Stimulated activated CD4-positive, alpha-beta T cell treated with anti-CD3 and anti-CD28 coated beads, Interleukin-4, amount 100 ng/mL, for 48 hours (primary cell): ENCODE measurements at regions not wholly inside any gene's neighbourhood (a gene's known extent, or its start where the extent isn't known, plus 50 kb on each side); places are given as distances from the start of the nearest gene placed in this dataset.
A peak's percentile ranks its signal among the peaks of the same experiment; 100 is the strongest.

Source experiments
- DNase-seq, 2 donors: peaks; one replicate each; pipeline ENCODE4 v3.0.0-alpha.2; 2020; ENCODE audit warnings: low read depth in 2 of 2

DNA sequence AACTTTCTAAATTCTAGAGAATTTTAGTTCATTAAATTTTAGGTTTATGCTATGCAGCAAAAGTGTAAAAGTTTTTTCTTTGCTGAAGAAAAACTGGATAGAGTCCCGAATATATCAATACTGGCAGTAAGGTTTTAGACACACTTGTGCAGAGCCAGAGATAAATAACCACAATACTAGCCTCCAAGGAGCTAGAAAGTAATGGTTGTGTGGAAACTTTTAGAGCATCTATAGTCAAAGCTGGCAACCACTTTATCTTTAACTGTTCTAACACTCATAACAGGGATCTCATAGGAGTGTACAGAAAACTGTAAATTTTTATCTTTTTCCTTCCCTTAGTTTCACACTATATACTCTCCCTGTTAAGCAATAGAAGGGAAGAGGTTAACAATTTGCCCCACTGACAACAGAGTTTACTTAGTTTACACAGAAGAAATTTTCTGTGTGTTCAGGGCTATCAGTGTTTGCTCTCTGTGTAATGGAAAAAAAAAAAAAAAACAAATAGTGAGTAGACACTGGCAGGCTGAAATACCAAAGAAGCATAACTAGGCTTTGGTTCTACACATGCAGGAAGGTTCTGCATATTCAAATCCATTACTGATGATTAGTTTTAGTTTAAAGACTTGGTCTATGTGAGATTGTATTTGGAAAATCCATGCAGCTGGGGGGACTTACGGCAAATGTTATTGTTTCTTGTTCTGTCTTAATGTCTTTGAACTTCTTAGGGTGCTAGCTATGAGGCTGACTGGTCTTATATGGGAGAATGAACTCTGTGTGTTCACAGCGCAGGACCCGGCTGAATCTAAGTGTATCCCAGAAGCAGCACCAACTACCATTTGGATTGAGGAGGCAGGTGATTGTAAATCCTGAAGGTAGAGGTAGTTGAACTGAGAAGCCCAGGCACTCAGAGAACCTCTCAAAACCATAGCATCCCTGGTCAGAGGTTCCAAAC is 187.6 kb downstream of the PCSK1 start:
- DNase-seq = no peak

DNA sequence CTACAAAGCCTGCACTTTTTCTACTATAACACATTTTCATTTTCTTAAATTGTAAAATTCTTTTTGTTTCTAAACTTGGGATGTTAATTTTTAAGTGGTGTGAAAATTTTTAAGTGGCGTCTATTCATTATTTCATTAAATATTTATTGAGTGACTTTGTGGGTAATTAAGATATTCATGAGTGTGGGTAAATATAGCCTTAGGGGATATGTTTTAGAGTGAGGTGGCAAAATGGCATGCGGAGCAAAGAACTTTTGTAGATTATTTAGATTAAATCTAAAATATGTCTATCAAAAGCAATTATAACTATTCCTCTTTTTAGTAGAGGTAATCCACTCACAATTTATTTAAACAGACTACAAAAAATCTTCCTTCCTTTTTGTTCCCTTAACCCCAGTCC is 188.4 kb downstream of the PCSK1 start:
- DNase-seq = no peak

DNA sequence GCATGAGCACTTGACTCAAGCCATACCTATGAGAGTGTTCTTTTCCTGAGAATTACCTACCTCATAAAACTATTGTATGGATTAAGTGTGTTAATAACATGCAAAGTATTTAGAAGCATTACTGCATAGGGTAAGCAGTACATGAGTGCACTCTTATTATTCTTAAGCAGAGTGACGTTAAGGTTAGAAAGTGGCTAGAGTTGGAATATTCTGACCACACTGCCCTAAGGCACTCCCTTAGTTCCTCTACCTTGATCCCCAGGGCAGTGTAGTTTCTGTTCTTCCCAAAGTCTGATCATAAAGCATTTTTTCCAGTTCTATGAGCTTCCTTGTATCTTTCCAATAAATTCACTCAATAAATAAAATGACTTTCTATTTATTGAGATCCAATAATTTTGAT is 189.2 kb downstream of the PCSK1 start:
- DNase-seq = no peak

DNA sequence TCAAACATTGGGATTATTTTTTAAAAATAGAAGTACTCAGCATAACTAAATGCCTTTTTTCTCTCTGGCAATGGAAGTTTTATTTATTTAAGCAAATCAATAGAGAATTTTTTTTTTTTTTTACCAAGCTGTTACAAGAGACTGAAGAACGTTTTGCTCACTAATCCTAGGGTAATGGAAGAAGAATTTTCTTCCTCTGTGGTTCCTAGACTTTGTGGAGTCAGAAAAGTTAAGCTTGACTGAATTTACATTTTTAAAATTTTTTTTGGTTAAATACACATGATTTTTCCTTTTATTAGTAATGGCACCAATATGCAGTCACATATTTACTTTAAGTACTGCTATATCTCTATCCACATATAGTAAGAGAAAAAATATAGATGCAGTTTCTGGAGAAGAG is 189.8 kb downstream of the PCSK1 start:
- DNase-seq = no peak

DNA sequence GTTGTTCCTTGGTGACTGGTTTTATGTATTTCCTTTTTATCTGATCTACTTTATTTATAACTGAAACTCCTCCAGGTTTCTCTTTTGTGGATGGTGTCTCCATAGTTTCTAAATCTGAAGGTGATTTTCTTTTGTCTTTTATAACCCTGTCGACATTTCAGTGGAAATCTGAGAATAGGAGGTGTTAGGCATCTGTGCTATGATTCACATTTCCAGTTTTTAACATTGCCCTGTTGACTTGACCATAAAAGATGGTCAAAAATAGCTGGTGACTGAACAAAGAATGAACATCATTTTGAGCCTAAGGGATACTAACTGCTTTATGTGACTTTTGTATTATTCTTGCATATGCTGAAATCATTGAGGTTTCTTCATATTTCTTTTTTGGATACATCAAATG is 190.5 kb downstream of the PCSK1 start:
- no peak for DNase-seq

DNA sequence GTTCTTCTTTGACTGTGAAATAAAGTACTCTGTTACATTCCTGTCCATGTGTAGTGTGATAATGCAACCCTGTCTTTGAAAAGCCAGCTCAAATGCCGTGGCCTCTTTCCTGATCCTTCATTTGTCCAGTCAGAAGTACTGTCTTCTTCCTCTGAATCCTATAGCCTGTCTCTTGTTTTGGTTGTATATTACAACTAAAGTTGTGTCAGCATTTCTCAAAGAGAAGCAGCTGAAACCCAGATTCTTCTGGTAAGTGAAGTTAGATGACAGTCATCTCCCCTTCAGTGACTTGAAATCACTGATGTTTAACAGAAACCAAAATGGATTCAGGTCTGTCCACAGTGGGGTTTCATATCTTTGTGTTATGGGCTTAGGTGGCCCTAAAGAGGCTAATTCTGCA is 196.2 kb downstream of the PCSK1 start:
- DNase-seq = no peak

DNA sequence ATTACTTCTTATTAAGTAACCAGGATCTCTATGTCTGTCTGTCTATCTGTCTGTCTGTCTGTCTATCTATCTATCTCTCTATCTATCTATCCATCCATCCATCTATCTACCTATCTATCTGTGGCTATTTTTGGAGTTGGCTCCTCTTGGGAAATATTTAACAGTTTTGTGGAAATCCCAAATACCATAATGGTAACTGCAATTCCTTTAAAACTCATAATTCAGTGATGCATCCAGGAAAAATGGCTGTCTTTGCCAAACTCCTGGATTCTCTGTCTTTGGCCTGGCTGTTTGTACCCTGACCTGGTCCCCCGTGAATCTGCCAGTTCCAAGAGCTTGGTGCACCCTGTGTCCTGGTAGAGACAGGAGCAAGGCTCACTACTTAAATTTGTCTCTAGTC is 197.0 kb downstream of the PCSK1 start:
- DNase-seq = no peak

DNA sequence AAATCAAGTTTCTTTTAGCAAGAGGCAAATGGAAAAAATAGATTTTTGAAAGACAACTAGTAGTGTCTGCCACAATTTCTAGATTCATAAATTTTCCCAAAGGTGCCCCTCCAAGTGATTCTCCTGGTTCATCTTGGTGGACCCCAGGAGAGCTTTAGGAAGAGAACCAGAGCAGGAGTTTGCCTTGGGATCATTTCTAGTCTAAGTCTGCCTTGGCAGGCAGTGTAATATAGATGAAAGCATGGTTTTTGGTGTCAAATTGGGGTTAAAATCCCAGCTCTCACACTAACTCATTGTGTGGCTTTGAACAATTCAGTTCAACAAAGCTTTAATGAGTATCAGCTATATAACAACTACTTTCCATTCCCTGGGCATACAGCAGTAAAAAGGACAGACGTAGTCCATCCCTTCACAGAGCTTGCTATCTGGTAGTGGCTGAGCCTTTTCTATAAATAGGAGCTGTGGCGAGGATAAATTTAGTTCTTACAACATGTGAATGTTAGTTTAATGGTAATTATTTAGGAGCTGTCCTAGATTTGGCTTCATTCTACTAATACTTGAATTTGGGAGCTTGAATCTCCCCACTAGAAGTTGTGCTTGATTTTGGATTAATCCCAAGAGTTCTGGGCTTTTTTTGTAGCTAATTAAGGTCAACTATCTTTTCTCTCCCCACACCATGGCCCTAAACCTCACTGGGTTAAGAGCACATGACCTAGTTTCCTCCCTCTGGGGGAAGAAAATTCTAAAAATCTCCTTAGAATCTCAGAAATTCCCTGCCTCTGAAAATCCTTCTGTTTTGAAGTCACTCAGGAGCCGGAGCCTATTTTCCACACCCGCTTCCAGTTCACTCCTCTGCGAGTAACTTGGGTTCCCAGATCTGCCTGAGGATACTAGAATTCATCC is 197.8 kb downstream of the PCSK1 start:
- DNase-seq = no peak

DNA sequence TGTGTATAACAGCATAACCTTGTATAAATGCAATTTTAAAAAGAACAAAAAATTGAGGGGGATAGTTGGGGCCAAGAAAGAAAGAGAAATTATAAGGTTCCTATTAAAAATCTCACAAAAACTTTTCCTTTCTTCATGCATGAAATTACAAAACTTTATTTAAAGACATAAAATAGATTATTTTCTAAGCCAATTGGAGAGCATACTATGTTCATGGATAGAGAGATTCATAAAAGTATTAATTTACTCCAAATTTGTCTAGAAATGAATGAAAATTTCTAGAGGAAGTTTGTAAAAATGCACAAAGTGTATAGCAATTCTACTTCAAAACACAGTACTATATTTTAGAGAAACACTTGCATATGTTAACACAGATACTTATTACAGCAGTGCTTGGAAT is 200.4 kb downstream of the PCSK1 start:
- no peak for DNase-seq

DNA sequence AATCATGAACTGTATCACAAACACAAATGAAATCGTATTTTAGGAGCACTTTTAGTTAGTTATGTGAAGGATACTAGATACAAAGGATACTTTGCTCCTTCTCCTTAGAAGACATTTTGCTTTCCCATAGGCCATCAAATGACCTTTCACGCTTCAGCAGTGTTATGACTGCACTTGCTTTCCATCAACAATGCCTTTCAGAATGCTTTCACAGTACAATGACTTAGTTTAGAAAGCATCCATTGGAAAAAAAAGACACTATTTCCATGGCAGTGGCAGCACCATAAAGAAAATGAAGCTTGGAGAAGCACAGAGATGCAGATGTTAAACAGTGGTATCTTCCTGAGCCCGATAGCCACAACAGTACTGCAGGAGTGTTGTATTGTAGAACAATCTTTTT is 203.9 kb downstream of the PCSK1 start:
- DNase-seq = no peak

DNA sequence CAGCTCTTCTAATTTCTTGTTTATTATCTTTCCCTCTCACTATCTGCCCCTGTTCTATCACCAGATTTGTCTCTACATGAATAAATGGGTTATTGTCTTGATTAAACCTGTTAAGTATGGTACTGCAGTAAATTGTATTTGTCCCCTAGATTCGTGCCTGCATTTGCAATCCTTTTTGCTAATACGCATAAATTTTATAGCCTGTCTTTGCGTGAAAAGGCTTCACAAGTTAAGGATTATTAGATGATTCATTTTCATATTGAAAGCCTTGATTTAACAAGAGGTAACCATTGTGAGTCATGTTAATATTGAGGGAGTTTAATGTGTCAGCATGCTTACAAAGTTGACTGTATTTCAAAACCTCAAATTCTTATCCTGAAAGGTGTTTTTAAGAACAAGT is 204.6 kb downstream of the PCSK1 start:
- DNase-seq = no peak

DNA sequence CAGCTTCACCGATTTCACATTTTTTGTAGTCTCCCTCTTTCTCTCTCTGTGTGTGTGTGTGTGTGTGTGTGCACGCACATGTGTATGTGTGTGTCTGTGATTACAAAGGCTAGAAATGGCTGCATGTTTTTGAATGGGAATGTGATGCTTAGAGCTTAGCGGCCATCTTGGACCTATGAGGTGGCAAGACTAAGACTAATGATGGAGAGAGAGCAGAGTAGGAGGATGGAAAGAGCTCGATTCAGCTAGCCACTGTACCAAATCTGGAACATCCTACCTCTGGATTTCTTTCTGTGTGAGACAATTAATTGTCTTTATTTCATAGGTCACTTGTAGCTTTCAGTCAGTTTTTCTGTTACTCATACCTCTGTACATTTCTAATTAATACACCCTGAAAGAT is 205.1 kb downstream of the PCSK1 start:
- DNase-seq = no peak

DNA sequence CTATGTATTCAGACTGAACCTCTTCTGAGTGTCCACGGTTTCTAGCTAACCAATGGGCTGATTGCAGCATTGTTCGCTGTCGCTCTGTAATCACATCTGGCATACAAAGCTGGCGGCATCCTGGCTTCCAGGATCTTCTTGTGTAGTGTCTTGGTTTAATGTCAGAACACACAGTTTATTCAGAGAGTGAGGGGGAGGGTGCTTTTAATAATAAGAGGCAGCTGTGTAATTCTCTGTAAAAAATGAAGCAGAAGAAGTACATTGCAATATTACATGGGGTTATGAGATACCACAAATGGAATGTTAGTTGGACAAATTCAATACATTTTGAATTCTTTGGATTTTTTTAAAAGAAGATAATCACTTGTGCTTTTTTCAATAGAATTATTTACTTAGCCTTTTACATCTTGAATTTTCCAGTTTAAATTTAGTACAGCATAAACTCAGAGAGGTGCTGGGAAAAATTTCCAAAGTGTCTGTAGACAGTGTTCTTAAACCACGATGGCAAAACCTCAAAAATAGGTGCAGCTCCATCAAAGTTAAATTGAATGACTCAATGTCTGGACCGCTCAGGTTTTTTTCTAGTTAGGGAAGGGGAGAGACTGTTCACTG is 206.0 kb downstream of the PCSK1 start:
- DNase-seq = no peak

DNA sequence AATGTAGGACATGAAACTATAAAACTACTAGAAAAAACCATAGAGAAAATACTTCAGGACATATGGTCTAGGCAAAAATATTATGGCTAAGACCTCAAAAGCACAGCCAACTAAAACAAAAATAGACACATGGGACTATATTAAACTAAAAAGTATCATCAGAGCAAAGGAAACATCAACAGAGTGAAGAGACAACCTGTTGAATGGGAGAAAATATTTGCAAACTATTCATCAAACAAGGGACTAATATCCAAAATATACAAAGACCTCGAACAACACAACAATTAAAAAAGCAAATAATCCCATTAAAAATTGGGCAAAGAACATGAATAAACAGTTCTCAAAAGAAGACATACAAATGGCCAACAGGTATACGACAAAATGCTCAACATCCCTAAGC is 210.9 kb downstream of the PCSK1 start:
- DNase-seq = no peak

DNA sequence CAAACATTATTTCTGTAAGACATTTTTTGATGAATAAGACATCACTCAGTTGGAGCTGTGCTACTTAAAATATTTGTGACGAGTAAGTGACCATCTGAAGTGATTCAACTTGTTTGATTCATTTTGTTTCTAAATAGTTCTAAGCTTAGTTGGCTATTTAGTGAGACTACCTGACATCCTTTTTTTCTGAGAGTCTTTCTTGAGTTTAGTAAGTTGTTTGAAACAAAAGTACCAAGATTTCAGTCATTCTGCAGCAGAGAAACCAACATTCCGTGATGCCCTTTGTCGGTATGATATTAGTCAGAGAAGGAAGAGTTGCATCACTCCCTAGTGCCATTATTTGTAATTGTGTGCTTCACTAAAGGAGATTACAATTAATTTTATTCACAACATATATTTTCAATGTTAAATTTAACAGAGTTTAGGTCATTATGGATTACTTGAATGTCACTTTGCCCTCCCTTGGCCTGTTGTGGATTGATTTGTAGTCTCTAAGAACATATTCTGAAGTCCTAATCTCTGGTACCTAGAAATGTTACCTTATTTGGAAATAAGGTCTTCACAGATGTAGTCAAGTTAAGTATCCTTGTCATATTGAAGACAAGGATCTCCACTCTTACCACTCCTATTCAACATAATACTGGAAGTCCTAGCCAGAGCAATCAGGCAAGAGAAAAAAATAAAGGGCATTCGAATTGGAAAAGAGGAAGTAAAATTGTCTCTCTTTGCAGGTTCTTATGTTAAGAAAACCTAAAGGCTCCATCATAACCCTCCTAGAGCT is 212.2 kb downstream of the PCSK1 start:
- peak in 1 of 2 donors; percentile 4 for DNase-seq

DNA sequence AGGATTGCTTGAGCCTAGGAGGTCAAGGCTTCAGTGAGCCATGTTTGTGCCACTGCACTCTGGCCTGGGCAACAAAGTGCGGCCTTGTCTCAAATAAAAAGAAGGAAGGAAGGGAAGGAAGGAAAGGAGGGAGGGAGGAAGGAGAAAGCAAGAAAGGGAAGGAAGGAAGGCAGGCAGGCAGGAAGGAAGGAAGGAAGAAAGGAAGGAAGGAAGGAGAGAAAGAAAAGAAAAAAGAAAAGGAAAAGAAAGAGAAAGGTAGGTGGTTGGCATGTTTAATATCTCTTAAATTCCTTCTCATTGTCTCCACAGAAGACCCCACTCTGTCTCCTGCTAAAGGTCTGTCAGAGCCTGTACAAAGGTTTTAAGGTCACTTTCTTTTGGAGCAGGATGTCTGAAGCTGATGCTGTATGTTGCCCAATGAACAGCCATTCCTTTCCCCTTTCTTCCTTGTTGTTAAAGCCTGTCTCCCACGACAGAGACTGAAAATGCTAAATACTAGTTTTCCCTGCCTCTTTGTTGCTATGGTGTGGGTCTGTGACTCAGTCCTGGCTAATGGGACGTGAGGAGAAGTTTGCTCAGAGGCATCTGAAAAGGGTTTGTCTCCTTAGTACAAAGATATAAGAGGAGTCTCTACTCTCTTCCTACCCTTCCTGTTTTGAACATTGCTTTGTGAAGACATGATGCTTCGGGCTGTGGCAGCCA is 213.3 kb downstream of the PCSK1 start:
- peak in 1 of 2 donors; percentile 5 for DNase-seq

DNA sequence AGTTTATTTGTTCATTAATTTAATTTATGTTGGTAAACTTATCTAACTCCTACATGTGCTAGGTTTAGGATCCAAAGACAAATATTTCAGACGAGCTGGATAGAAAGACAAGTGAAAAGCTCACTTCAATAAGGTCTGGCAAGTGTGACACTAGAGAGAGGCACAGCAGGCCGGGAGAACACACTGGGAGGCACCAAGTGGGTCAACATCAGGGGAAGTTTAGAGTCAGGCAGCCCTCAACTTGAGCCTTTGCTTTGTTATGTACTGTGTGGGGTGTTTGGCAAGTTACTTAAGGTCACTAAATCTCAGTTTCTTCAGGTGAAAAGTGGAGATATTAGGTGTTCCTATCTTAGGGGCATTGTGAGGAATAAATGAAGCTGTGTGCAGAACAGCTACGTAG is 214.4 kb downstream of the PCSK1 start:
- no peak for DNase-seq

DNA sequence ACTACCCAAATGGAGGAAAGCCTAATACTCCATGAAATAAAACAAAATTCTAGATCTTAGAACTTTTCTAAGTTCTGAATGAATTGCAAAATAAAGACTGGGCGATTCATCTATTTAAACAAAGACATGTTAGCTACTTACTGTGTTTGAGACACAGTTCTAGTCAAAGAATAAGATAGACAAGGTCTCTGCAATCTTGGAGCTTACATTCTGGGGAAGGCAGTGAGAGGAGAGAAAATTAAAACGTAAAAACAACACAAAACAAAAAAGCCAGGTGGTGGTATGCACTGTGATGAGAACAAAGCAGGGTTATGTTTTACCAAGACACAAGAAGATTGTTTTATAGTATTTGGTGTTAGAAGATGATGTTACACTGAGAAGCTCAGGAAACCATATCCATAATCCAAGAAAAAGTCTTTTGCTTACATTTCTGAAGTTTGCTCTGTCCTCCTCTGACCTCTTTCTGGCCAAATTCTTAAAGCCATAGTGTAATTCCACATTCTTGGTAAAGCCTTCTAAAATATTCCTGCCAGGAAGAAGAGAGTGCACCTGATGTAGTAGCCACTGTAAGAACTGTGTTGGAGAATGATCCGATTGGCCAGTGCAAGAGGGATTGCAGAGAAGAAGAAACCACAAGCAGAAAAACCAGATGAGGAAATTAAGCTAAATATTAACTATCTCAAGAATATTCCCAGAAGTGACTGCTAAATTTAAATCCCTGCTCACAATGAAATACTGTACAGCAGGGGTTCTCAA is 218.4 kb downstream of the PCSK1 start:
- no peak for DNase-seq

DNA sequence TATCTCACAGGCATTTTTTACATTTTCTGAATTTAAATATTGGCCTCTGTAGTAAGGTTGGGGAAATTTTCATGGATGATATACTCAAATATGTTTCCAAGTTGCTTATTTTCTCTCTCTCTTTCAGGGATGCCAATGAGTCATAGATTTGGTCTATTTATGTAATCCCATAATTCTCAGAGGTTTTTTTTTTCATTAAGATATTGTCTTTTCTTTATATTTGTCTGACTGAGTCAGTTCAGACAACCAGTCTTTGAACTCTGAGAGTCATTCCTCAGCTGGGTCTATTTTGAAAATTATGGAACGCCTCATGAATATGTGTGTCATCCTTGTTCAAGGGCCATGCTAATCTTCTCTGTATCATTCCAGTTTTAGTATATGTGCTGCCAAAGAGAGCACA is 223.2 kb downstream of the PCSK1 start:
- DNase-seq = no peak

DNA sequence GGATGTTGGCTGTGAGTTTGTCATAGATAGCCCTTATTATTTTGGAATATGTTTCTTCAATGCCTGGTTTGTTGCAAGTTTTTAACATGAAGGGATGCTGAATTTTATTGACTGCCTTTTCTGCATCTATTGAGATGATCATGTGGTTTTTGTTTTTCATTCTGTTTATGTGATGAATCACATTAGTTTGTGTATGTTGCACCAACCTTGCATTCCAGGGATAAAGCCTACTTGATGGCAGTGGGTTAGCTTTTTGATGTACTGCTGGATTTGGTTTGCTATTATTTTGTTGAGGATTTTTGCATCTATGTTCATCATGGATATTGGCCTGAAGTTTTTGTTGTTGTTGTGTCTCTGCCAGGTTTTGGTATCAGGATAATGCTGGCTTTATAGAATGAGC is 225.6 kb downstream of the PCSK1 start:
- no peak for DNase-seq
